Esophagus muscularis mucosa (tissue), 4 donors: ENCODE measurements at regions not wholly inside any gene's neighbourhood (a gene's known extent, or its start where the extent isn't known, plus 50 kb on each side); places are given as distances from the start of the nearest gene placed in this dataset.

ENCODE experiments used
- DNase-seq: peaks from one replicate; pipeline ENCODE4 v3.0.0-alpha.2; 2017; ENCODE audit errors: extremely low spot score
- H3K27ac ChIP-seq, 4 donors: fragments of 200-600 bp; sonication (generic); replicated peaks in 1 of 4; 1 replicate in 3 of 4; 2 replicates in 1 of 4; pipeline ENCODE4 v1.5.1; 2016 to 2019; ENCODE audit warnings: mild to moderate bottlenecking in 1 of 4
- H3K27me3 ChIP-seq, 4 donors: fragments of 200-600 bp; sonication (generic); one replicate each; pipeline versions ENCODE4 v1.5.1 to v1.6.0; 2016 to 2019
- H3K36me3 ChIP-seq, 4 donors: fragments of 200-600 bp; sonication (generic); one replicate each; pipeline ENCODE4 v1.5.1; 2016 to 2019
- H3K4me1 ChIP-seq, 4 donors: fragments of 200-600 bp; sonication (generic); one replicate each; pipeline ENCODE4 v1.5.1; 2016 to 2019
- H3K4me3 ChIP-seq, 4 donors: fragments of 200-600 bp; sonication (generic); 1 replicate in 2 of 4; 2 replicates in 2 of 4; pipeline ENCODE4 v1.5.1; 2016 to 2019; ENCODE audit warnings: mild to moderate bottlenecking in 4 of 4, moderate library complexity in 1 of 4
- H3K9me3 ChIP-seq, 4 donors: fragments of 200-600 bp; sonication (generic); 1 replicate in 3 of 4; 2 replicates in 1 of 4; pipeline ENCODE4 v1.5.1; 2016 to 2019
- CTCF ChIP-seq, 3 experiments: fragments of 200-600 bp in 2 of 3; fragments of 450-650 bp in 1 of 3; sonication (generic) in 2 of 3; IDR thresholded peaks; one replicate each; pipeline ENCODE4 v1.5.1; 2017 to 2019; ENCODE audit warnings: antibody characterized with exemption in 3 of 3, mild to moderate bottlenecking in 2 of 3, moderate library complexity in 1 of 3
- EP300 ChIP-seq: sonication (generic); formaldehyde crosslinking; IDR thresholded peaks from one replicate; pipeline ENCODE4 v1.6.1; 2017; ENCODE audit warnings: antibody characterized with exemption
- POLR2A ChIP-seq: fragments of 450-650 bp; IDR thresholded peaks from one replicate; pipeline ENCODE4 v1.6.1; 2017; ENCODE audit warnings: antibody characterized with exemption, moderate library complexity, mild to moderate bottlenecking, low read depth
- POLR2AphosphoS5 ChIP-seq, 2 donors: sonication (generic); formaldehyde crosslinking; IDR thresholded peaks; one replicate each; pipeline ENCODE4 v1.6.1; 2017; ENCODE audit warnings: antibody characterized with exemption in 2 of 2
- WGBS: methylation state at CpG from one replicate; pipeline ENCODE4 v1.1.5; 2018; 5-methylcytosine and 5-hydroxymethylcytosine counted together
- intact Hi-C: fragments of 100-400 bp; cut with DNase I; formaldehyde crosslinking; loops from one replicate; pipeline ENCODE4 v1.15.1; 2023

- no peak for TF ChIP-seq POLR2A
- no peak for TF ChIP-seq CTCF (IDR thresholded peaks at IDR 0.05)
- no peak for TF ChIP-seq EP300
- no peak for TF ChIP-seq POLR2AphosphoS5 (IDR thresholded peaks at IDR 0.05)
- WGBS = no CpG with 5 or more reads among the region's 1 CpG
- H3K36me3 ChIP-seq = no peaks in the 10 kb centered on the region
Measured at GRCh38 chrY:8327708-8328354, 1009.4 kb upstream of the TSPY4 start.

GRCh38 chrY:8329431-8329830, 1007.8 kb upstream of the TSPY4 start:
- no peak for DNase-seq
- TF ChIP-seq CTCF (IDR thresholded peaks at IDR 0.05) (no peak), EP300 (no peak), POLR2A (no peak), POLR2AphosphoS5 (IDR thresholded peaks at IDR 0.05) (no peak)
- Histone ChIP-seq H3K27me3 (no peaks in the 10 kb centered on the region), H3K27ac (no peak overlapping the region), H3K4me1 (no peaks in the 10 kb centered on the region), H3K36me3 (no peaks in the 10 kb centered on the region), H3K9me3 (no peaks in the 10 kb centered on the region), H3K4me3 (no peak overlapping the region)
- intact Hi-C loops = no loop called here
- WGBS = no CpG with 5 or more reads among the region's 2 CpGs

More at GRCh38 chrY:8327708-8328354, 1009.4 kb upstream of the TSPY4 start:
- no peak overlapping the region for H3K27ac ChIP-seq
- H3K9me3 ChIP-seq = no peaks in the 10 kb centered on the region
- no peaks in the 10 kb centered on the region for H3K27me3 ChIP-seq
- no peak overlapping the region for H3K4me3 ChIP-seq
- H3K4me1 ChIP-seq = no peaks in the 10 kb centered on the region
- intact Hi-C loops = no loop called here
- no peak for DNase-seq

- intact Hi-C loops = no loop called here
- TF ChIP-seq EP300 (no peak), POLR2A (no peak), POLR2AphosphoS5 (IDR thresholded peaks at IDR 0.05) (no peak), CTCF (IDR thresholded peaks at IDR 0.05) (no peak)
- Histone ChIP-seq H3K9me3 (no peaks in the 10 kb centered on the region), H3K27ac (no peak overlapping the region), H3K36me3 (no peaks in the 10 kb centered on the region), H3K4me3 (no peak overlapping the region), H3K27me3 (no peaks in the 10 kb centered on the region), H3K4me1 (no peaks in the 10 kb centered on the region)
- no CpG with 5 or more reads among the region's 3 CpGs for WGBS
- DNase-seq = no peak
Measured at GRCh38 chrY:8329929-8330328, 1007.3 kb upstream of the TSPY4 start.

GRCh38 chrY:8333328-8333727, 1003.9 kb upstream of the TSPY4 start:
- Histone ChIP-seq H3K4me1 (no peaks in the 10 kb centered on the region), H3K27me3 (no peaks in the 10 kb centered on the region), H3K4me3 (no peak overlapping the region), H3K9me3 (no peaks in the 10 kb centered on the region), H3K27ac (no peak overlapping the region), H3K36me3 (no peaks in the 10 kb centered on the region)
- no peak for DNase-seq
- intact Hi-C loops = no loop called here
- no CpG with 5 or more reads among the region's 3 CpGs for WGBS
- TF ChIP-seq CTCF (IDR thresholded peaks at IDR 0.05) (no peak), POLR2A (no peak), POLR2AphosphoS5 (IDR thresholded peaks at IDR 0.05) (no peak), EP300 (no peak)

GRCh38 chrY:8335299-8335835, 1001.9 kb upstream of the TSPY4 start:
- no peaks in the 10 kb centered on the region for H3K9me3 ChIP-seq
- no peaks in the 10 kb centered on the region for H3K27me3 ChIP-seq
- intact Hi-C loops = no loop called here
- H3K27ac ChIP-seq = no peak overlapping the region
- H3K36me3 ChIP-seq = no peaks in the 10 kb centered on the region
- no peak overlapping the region for H3K4me3 ChIP-seq
- TF ChIP-seq EP300 (no peak), CTCF (IDR thresholded peaks at IDR 0.05) (no peak), POLR2A (no peak), POLR2AphosphoS5 (IDR thresholded peaks at IDR 0.05) (no peak)
- DNase-seq = no peak
- no peaks in the 10 kb centered on the region for H3K4me1 ChIP-seq
